ENCODE measurements at regions not wholly inside any gene's neighbourhood (a gene's known extent, or its start where the extent isn't known, plus 50 kb on each side); places are given as distances from the start of the nearest gene placed in this dataset.
A peak's percentile ranks its signal among the peaks of the same experiment; 100 is the strongest.
"Not testable (repeated sequence)": the region's sequence is repeated elsewhere in the genome, so short reads cannot be mapped to it uniquely, and the experiment has no call there.

DNA sequence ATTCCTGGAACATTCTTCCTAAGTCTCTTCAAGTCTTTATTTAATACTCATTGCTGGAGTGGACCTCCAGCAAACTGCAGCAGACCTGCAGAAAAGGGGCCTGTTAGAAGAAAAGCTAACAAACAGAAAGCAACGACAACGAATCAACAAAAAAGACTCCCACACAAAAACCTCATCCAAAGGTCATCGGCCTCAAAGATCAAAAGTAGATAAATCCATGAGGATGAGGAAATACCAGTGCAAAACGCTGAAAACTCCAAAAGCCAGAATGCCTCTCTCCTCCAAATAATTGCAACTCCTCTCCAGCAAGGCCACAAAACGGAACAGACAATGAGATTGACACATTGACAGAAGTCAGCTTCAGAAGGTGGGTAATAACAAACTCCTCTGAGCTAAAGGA lies 472.2 kb downstream of the C12orf50 start:
- no peak for FAIRE-seq

DNA sequence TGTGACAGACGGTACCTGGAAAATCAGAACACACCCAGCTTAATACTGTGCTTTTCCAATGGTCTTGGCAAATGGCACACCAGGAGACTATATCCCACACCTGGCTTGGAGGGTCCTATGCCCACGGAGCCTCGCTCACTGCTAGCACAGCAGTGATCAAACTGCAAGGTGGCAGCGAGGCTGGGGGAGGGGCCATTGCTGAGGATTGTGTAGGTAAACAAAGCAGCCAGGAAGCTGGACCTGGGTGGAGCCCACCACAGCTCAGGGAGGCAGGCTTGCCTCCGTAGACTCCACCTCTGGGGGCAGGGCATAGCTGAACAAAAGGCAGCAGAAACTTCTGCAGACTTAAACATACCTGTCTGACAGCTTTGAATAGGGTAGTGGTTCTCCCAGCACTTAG lies 498.0 kb downstream of the C12orf50 start:
- not testable (repeated sequence) for FAIRE-seq

DNA sequence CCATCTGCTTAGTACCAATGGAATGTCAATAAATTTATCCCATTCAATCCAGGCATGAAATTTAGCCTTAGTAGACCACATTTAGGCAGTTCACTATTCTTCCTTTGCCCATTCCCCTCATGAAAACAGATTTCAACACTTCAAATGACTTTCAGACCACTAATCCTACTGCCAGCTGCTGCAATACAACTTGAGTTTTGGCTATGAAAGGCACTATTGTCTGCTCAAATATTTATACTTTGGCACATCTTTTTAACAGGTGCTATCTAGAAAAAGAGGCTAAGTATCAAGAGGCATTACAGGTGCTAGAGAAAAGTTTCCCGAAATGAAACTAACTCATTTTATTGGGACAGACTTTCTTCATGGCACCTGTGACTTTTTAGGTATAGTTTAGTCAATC lies 499.8 kb downstream of the C12orf50 start:
- FAIRE-seq = no peak

DNA sequence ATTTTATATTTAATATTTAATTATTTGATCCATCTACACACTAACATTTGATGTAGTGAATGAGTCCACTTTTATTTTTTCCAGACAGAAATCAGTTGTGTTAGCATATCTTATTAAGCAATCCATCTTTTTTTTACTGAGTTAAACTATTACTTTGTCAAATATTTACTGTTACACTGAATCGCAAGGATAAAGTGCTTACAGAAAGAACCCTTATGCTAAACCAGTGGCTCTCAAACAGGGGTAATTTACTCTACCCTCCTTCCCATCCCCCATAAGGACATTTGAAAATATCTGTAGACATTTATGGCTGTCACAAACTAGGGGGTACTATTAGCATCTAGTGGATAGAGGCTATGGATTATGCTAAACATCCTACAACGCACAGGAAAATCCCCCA lies 508.2 kb downstream of the C12orf50 start:
- no peak for FAIRE-seq

DNA sequence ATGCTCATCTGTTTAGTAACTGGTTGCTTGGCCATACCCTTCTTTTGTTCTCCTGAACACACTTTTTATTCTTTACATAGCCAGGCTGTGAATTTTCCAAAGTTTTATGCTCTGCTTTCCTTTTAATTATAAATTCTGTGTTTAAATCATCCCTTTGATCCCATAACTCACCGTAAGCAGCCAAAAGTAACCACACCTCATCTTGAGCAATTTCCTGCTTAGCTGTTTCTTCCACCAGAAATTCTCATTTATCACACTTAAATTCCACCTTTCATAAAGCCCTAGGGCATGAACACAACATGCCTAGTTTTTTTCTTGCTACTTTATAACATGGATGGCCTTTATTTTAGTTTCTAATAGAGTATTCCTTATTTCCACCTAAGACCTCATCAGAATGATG lies 510.7 kb downstream of the C12orf50 start:
- FAIRE-seq = no peak

DNA sequence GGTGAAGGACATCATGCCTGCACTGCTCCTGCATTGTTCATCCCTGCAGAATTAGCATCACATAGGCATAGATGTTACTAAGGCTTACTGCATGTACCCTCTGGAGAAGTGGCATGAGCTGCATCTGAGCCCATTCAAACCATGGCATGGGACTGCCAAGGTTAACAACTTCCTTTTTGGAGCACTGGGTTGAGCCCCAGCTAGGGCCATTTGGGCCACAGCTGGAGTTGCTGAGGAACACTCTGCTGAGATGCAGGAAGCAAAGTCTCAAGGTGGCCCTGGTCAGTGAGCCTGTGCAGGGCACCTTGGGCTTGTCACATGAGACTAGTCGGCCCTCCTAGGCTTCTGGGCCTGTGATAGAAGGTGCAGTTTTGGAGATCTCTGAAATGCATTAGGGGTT lies 511.2 kb downstream of the C12orf50 start:
- no peak for FAIRE-seq

DNA sequence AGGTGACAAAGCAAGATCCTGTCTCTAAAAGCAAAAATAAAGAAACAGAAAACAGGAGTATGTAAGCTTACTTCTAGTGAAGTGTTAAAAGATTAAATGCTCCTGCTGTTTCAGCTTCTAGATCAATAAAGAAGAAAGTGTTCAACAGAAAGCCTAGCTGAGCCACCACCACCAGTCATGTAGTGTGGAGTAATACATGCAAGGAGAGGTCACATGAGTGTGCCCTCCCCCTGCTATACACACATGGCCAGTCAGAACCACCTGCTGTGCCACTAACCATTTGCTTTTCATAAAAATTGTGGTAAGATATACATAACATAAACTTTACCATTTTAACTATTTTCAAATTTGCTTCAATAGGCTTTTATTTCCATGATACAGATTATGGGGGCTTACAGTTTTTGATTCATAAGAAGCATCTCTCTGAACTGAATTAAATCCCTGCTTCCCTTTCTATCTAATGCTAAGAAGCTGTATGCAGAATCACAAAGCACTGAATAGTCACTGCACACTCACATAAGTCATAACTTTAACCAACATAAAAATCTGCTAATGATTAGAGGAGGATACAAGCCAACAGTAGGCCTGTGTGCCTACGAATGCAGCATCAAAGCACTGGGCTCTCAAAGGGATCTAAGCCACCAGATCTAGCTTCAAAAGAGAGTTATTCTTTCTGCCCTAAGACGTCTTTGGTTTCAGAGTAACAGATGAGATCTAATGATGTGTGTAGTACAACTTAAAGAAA lies 515.5 kb downstream of the C12orf50 start:
- FAIRE-seq = no peak

DNA sequence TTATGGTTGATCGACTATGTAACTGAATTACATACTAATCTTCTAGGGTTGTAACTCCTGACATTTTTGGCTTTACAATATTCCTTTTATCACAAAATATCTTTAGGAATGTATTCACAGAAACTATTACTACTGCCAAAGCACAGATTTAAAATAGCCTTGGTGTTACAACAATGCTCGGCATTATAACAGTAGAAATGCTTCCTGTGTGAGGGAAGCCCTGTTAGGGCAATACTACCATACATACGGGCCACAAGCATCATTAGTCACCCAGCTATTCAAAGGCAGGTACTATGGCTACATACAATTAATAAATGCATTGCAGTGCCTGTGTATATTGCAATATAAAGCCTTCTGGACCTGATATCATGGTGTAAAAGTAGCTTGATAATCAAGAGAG lies 517.8 kb downstream of the C12orf50 start:
- FAIRE-seq = no peak

DNA sequence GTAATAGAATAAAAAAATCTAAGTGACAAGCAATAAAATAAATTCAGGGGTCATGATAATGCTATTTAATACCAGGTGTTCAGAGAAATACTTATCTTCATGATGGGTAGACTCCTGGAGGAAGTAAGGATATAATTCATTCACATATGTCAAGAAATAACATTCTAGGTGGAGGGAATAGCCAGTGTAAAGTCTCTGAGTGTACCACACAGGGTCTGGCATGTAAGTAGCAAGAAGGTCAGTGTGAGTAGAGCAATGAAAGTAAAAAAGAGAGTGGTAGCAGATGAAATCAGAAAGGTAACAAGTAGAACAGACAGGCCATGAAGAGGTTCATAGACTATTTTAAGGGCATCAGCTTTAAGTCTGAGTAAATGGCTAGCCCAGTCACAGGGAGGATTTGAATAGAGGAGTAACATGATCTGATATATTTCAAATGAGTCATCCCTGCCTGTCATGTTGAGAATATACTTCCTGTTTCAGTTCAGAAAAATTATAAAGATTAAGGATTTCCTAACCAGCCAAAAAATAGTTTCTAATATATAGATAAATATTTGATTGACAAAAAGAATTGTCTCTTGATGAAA lies 519.9 kb downstream of the C12orf50 start:
- no peak for FAIRE-seq

DNA sequence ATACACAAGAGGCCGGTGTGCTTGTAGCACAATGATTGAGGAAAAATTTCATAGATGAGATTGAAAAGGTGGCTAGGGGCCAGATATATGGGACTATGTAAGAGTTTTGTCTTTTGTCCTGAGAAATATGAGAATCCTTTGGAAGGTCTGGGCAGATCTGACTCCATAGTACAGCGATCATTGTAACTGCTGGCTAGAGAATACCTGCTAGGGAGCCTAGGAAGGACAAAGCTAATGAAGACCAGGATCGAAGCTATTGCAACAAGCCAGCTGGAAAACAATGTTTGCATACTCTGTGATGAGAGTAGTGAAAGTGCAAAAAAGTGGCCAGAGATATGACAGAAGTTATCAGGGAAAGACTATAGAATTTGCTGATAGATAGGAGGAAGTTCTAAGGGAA lies 537.6 kb downstream of the C12orf50 start:
- no peak for FAIRE-seq

DNA sequence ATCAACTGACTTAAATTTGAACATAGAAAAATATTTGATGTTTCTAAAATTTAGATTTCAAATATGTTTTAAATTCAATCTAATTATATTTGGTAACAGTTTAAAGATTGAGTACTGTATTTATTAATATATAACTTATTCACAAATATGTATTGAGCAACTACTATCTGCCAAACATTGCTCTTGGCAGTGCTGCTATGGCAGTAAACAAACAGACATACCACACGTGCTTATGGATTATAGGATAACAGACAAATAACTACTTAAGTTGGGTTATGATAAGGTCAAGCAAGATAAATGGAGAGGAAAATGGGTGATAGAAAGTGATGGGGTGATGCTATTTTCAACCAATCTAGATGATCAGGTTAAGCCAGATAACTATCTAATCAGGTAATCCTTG lies 538.1 kb downstream of the C12orf50 start:
- no peak for FAIRE-seq

DNA sequence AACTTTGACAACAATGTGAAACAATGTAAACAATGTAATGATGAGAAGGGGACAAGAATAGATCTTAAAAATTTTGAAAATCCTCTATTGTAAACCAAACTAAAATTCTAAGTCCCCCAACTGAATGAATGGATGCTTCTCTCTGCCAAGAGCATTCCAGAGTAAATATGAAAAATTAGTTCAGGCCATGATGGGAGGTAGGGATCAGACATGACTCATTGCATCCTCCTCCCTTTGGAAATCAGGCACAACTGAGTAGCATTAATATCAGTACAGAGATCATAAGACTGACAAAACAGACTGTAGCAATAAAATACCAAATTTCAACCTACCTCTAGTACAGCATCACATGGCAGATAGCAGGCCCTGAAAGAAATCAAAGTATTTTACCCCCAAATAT lies 559.9 kb downstream of the C12orf50 start:
- FAIRE-seq = no peak

DNA sequence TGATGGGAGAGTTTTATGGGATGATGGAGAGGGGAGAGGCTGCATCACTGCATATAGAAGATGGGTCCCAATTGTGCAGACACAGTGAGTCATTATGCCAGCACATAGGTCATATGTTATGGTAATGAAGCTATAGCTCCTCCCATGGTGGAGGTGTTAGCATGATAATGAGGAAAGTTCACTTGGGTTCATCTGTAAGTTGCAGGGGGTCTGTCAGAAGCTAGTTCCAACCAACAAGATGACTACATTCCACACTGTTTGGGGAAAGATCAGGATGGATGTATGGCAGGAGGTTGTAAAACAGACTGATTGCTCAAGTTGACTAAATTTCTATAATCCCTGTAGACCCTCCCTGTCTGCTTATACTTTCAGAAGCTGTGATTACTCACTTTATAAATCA lies 561.3 kb downstream of the C12orf50 start:
- no peak for FAIRE-seq

DNA sequence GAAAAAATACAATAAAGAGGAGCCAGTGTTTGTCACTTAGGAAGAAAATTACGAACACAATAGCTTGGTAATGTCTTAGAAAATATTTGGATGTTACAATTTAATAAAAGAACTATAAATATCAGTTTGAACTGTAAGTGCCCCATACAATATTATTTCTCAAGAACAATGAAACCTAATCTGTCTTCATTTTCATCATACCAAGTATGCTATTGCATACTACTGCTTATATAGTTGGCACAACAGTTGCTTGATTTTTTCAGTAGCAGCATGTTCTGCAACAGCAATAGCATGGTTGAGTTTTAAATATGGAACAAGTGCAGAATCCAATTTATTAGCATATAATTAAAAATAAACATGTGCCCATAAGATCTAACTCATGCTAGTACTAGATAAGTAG lies 564.6 kb downstream of the C12orf50 start:
- FAIRE-seq = no peak

DNA sequence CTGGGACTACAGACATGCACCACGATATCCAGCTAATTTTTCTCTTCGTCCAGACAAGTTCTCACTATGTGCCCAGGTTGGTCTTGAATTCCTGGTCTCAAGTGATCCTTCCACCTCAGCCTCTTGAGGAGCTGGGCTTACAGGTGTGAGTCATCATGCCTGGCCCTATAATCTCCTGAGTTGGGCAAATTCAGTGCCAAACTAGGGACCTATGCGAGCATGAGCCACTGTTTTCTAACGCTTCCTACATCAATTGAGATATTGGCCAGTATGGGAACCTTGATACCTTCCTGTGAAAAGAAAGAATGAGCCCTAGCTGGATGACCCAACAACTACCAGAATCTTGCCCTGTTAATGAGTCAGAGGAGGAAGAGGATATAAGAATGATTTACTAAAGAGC lies 585.2 kb downstream of the C12orf50 start:
- no peak for FAIRE-seq

DNA sequence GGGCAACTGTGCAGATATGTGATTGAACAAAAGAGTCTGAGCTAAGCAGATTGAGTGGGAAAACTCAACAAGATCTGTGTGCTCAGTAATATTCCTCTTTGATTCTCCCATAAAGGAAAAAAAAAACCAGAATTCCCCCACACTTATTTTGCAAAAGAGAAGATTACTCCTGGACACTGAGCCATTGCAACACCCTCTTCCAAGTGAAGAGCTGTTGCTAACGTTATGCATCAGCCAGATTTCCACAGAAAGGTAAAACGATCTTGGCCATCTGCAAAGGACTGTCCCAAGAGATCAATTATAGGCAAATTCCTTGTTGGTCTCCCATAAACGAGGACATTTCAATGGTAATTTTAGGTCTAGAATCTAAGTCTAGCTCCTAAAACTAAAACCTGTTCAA lies 587.7 kb downstream of the C12orf50 start:
- no peak for FAIRE-seq

DNA sequence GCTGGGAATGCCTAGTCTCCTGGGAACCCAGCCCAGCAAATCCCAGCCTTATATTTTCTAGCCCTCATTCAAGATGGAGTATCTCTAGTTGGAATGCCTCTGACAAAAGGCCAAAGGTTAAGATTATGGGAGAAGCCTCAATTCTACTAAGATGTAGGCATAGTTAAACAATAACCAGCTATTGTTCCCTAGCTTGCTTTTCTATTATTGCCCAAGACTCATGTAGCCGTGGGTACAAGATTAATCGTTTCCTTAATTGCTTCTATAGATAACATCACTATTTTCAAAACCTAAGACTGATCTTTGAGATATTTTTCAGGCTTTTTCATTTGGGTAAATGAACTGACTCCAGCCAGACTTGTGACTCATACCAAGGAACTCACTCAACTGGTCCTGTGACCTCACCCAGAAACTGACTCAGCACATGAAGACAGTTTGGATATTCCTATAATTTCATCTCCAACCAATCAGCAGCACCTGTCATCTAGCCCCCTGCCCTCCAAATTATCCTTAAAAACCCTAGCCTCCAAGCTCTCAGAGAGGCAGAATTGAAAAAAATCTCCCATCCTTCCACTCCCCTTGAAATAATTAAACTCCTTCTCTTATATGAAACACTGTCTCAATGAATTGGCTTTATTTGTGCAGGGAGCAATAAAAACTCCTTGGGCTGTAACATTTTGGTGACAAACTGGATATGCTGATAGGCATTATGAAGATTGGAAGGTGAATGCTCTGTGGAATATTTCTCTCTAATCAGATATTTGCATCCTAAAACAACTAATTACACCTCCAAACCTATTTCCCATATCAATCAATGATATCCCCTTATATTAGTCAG lies 589.0 kb downstream of the C12orf50 start:
- FAIRE-seq = peak; percentile 77

DNA sequence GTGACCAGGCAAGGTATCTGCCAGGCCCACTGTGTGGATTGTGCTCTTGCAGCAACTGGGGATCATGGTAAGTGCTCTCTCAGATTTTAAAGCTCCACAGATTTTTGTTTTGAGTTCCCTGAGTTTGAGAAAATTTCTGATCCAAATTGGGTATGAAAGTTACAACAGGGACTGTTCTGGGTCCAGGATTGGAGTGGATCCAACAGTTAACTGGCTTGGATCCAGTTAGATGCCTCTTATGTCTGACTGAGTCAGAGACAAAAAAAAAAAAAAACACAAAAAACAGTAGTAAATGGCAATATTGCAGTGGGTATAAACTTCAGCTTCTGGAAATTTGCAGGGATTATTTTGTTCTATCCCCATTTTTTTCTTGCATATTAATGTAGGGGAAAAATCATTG lies 598.8 kb downstream of the C12orf50 start:
- FAIRE-seq = no peak

DNA sequence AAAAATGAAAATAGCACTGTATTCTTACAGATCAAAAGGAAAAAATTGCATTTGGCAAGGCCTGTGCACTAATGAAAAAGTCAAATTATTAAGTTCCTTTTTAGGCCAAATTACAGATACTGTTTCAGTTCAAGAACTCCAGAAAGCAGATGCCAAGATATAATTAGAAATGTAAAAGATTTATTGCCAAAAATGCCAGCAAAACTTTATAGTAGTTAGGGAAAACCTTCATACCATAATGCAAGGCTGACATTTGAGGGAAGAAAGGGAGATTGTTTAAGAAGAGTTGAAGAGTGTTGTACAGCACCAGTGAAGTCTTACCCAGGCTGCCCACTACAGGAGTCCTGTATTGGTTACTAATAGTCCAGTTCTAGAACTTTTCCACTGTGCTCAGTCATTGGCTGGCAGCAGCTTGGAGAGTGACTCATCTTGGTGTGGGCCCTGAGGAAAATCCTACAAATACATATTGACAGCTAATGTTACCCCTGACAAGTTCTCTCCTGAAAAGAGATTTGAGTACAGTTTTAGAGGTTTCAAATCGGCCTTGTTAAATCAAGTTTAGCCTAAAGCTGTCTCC lies 600.4 kb downstream of the C12orf50 start:
- FAIRE-seq = no peak

DNA sequence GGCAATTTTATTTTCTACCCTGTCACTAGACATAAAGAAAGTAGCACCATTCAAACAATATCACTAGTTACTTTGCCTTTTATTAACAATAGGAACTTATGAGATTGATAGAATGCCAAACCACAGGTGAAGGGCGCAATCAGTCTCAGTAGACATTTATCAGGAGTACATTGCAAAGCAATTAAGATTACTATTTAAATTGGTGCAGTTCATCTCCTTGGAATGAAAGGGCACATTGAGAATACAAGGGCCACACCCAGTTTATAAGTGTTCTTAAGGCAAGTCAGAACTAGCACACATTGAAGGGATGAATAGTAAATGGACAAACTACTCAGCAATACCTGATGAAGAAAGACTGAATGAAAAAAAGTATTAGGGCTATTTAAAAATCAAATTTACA lies 601.4 kb downstream of the C12orf50 start:
- no peak for FAIRE-seq

DNA sequence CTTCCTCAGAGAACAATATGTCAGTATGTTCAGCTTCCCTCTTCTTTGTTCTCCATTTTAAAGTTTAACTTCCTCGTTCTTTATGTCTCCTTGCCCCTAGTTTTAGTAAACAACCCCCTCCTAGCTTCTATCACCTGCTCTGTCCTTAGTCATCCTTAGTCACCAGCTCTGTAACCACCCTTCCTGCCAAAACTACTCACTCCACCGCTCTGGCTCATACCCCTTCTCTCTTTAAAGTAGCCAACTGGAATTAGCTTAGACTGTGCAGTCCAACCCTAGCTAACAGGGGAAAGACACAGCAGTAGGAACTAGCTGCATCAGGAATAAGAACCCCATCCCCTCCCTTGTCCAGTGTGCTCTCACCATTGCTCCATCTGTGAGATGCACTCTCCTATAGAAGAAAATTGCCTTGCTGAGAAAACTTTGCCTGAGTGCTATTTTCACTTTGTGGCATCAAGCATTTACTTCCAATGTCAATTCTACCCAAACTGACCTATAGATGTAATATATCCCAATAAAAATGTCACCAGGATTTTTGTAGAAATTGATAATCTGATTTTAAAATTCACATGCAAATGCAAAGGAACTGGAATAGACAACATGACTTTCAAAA lies 603.2 kb downstream of the C12orf50 start:
- no peak for FAIRE-seq

DNA sequence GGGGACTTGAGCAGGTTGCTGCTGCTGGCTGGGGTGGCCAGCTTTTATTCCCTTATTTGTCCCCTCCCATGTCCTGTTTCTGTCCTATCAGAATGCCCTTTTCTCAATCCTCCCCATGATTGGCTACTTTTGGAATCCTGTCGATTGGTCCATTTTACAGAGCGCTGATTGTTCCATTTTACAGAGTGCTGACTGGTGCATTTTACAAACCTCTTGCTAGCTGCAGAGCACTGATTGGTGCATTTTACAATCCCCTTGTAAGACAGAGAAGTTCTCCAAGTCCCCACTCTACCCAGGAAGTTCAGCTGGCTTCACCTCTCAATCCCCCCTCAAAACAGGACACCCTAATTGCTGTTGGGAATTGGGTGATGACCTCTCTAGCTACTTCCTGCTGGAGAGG lies 608.0 kb downstream of the C12orf50 start:
- not testable (repeated sequence) for FAIRE-seq

DNA sequence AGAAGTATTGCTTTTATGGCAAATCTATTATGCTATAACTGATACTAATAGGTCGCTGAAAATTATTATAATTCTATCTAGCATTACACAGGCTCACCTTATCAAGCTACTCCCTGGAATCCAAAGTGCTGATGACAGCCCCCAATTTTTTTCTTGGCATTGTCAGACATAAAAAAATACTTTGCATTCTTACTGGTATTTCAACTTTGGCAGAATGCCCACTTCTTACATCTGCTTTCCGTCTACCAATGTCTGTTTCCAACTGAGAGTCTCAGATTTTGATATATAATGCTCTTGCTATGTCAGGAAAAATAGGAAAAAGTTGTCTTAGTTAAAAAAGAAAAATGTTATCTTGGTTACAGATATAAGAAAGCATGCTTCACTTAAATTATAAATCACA lies 615.4 kb downstream of the C12orf50 start:
- FAIRE-seq = no peak
